SK-N-SH (cell line): ENCODE measurements at regions not wholly inside any gene's neighbourhood (a gene's known extent, or its start where the extent isn't known, plus 50 kb on each side); places are given as distances from the start of the nearest gene placed in this dataset.

Source experiments
- EP300 ChIP-seq, 2 experiments: IDR thresholded peaks; 2 replicates each; pipeline versions ENCODE4 v1.4.0 to v1.6.1; 2012; ENCODE audit warnings: borderline replicate concordance in 1 of 2, low read depth in 1 of 2, low read length in 1 of 2
- EZH2phosphoT487 ChIP-seq: fragments of 200-600 bp; sonication (generic); IDR thresholded peaks from 2 replicates; pipeline ENCODE4 v1.6.1; 2017; ENCODE audit warnings: low read depth, mixed run types, mild to moderate bottlenecking, antibody characterized with exemption, moderate library complexity, borderline replicate concordance
- FOXJ3 ChIP-seq: sonication (generic); formaldehyde crosslinking; IDR thresholded peaks from 2 replicates; pipeline ENCODE4 v1.5.1; 2020; ENCODE audit warnings: mild to moderate bottlenecking, missing genetic modification reagents
- FOXM1 ChIP-seq: IDR thresholded peaks from 2 replicates; pipeline ENCODE4 v1.4.0; 2012; ENCODE audit warnings: low read depth, mild to moderate bottlenecking
- MXI1 ChIP-seq: IDR thresholded peaks from 2 replicates; pipeline ENCODE4 v1.6.1; 2012; ENCODE audit warnings: mild to moderate bottlenecking, low read depth, low read length, improper control_type of control experiment
- NFIC ChIP-seq: IDR thresholded peaks from 2 replicates; pipeline ENCODE4 v1.4.0; 2012; ENCODE audit warnings: borderline replicate concordance
- POLR2AphosphoS5 ChIP-seq: IDR thresholded peaks from 2 replicates; pipeline ENCODE4 v1.6.1; 2012; ENCODE audit warnings: low read depth, low read length
- RAD21 ChIP-seq: IDR thresholded peaks from 2 replicates; pipeline ENCODE4 v1.6.1; 2012; ENCODE audit warnings: mild to moderate bottlenecking, low read length
- SMC3 ChIP-seq: IDR thresholded peaks from 2 replicates; pipeline ENCODE4 v1.6.1; 2012; ENCODE audit warnings: low read depth, low read length, improper control_type of control experiment
- YY1 ChIP-seq: IDR thresholded peaks from 2 replicates; pipeline ENCODE4 v1.4.0; 2012; ENCODE audit warnings: low read depth, mild to moderate bottlenecking
- TF ChIP-seq, protein P1 (sequence below): fragments of 200-600 bp; sonication (generic); IDR thresholded peaks from 2 replicates; pipeline ENCODE4 v1.6.1; 2017; ENCODE audit warnings: antibody characterized with exemption, mild to moderate bottlenecking, moderate library complexity
- TF ChIP-seq, protein P2 (sequence below): IDR thresholded peaks from 2 replicates; pipeline ENCODE4 v1.4.0; 2012; ENCODE audit warnings: low read depth
- TF ChIP-seq, protein P3 (sequence below): IDR thresholded peaks from 2 replicates; pipeline ENCODE4; 2012

DNA sequence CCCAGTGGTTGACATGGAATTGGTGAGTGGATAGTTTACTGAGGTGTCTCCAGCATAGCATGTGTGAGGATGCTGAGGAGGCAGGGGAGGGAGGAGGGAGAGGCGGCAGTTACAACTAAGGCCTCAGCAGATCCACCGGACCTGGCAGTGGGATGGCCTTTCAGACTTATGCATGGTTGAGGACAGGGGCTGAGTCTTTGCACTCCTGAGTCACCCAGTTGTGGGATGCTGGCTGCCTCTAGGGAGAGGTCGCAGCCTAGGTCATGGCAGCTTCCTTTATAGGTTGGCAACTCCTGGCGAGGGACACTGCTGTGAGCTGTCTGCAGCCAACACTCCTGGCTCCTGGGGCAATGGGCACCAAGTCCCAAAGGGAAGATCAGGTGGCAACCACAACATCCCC, 380.3 kb downstream of the PREX1 start:
- TF ChIP-seq, protein P1, sequence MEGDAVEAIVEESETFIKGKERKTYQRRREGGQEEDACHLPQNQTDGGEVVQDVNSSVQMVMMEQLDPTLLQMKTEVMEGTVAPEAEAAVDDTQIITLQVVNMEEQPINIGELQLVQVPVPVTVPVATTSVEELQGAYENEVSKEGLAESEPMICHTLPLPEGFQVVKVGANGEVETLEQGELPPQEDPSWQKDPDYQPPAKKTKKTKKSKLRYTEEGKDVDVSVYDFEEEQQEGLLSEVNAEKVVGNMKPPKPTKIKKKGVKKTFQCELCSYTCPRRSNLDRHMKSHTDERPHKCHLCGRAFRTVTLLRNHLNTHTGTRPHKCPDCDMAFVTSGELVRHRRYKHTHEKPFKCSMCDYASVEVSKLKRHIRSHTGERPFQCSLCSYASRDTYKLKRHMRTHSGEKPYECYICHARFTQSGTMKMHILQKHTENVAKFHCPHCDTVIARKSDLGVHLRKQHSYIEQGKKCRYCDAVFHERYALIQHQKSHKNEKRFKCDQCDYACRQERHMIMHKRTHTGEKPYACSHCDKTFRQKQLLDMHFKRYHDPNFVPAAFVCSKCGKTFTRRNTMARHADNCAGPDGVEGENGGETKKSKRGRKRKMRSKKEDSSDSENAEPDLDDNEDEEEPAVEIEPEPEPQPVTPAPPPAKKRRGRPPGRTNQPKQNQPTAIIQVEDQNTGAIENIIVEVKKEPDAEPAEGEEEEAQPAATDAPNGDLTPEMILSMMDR, result no peak
- TF ChIP-seq MXI1, result no peak
- TF ChIP-seq, protein P2, sequence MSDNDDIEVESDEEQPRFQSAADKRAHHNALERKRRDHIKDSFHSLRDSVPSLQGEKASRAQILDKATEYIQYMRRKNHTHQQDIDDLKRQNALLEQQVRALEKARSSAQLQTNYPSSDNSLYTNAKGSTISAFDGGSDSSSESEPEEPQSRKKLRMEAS, result no peak
- no peak for TF ChIP-seq NFIC
- no peak for TF ChIP-seq RAD21
- TF ChIP-seq FOXJ3, result no peak
- no peak for TF ChIP-seq EZH2phosphoT487
- TF ChIP-seq, protein P3, sequence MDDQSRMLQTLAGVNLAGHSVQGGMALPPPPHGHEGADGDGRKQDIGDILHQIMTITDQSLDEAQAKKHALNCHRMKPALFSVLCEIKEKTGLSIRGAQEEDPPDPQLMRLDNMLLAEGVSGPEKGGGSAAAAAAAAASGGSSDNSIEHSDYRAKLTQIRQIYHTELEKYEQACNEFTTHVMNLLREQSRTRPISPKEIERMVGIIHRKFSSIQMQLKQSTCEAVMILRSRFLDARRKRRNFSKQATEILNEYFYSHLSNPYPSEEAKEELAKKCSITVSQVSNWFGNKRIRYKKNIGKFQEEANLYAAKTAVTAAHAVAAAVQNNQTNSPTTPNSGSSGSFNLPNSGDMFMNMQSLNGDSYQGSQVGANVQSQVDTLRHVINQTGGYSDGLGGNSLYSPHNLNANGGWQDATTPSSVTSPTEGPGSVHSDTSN, result no peak
- no peak for TF ChIP-seq POLR2AphosphoS5
- no peak for TF ChIP-seq FOXM1
- TF ChIP-seq SMC3, result no peak
- TF ChIP-seq EP300 (IDR thresholded peaks at IDR 0.05; ENCODE audit: borderline replicate concordance in 1 of 2, low read depth in 1 of 2, low read length in 1 of 2), result no peak
- no peak for TF ChIP-seq YY1
